GM21381 (cell line): ENCODE measurements at regions not wholly inside any gene's neighbourhood (a gene's known extent, or its start where the extent isn't known, plus 50 kb on each side); places are given as distances from the start of the nearest gene placed in this dataset.

Experiments used
- ATAC-seq: cut with Tn5 transposase; IDR thresholded peaks from one replicate; pipeline ENCODE4 v1.9.1; 2021; ENCODE audit warnings: mild to moderate bottlenecking, moderate library complexity; ENCODE audit not compliant: unreplicated experiment

DNA sequence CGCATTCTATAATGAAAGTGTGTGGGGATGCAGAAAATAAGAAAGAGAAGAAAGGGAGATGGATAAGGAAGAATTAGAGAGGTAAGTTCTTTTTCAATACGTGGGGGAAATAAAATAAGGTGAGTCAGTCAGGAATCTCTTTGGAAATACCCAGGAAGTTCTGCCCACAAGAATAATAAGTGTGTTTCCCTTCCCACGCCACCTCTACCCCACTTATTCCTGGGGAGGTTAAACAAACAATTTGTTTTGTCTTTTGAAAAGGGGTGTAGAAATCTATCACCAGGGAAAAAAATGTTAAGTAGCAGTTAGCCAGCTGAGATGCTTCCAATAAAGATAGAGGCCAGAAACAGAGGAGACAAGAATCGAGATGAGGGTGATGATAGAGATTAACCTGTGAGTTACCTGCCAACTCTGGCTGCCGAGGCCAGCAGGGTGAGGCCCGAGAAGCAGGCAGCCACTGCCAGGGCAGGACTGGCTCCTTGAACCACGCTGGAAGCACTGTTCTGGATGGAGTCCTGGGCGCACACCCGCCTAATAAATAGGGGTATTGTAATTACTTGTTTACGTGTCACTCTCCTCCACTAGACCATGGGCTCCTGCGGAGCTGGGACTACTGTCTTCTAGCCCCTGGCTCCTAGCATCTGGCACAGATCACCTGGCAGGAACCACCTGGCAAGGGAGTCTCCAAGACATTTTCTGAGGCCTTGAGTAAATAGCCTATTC, 191.3 kb downstream of the FGFR2 start:
- ATAC-seq: no peak

DNA sequence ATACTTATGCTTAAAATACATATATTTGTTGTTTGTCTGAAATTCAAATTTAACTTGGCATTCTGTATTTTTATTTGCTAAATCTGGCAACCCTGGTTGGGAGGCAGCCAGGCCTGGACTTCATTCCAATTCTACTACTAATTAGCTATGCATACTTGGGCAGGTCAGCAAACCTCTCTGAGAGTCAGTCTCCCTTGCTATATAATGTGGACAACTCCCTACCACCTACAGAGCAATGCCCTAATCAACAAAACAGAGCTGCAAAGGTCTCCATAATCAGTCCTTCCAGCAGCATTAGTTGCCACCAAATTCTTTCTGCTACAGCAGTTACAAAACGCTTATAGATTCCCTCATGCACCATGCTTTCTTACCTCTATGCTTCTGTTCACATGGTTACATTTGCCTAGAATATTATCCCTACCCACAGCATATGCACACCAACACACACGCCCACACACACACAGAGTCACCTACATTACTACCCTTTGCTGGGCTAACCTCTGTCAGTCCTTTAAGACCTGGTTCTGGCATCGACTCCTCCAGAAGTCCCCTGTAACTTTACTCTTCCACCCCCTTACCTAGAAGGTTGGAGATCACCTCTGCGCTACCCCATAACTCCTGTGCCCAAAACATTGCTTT, 188.7 kb downstream of the FGFR2 start:
- no peak for ATAC-seq

DNA sequence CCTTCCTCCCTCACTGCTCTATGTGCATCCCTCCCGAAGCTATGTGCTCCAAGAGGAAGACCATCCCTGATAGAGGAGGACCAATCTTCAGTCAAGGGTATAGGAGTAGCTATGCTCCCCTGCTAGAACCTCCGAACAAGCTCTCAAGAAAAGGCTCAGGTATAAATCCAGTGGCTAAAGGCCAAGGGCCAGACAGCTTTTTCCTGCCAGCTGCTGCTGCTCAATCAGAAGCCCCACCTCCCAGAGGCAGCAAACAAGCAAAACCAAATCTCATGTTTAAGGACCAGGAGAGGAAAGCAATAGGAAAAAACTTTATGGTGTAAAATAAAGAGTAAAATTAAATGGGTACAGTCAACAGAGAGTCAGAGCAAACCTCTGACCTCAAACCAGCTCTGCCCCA, 187.2 kb downstream of the FGFR2 start:
- no peak for ATAC-seq

DNA sequence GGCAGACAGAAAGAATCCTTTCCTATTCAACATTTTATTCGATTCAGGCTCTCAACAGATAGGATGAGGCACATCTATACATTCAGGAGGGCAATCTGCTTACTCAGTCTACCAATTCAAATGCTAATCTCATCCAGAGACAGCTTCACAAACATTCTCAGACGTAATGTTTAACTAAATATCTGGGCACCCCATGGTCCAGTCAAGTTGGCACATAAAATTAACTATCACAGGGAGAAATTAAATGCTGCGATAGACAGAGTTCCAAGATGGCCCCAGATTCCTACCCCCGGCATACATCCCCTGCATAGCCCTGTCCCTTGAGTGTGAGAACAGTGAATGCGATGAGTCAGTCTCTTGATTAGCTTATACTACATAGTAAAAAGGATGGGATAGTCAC, 184.3 kb downstream of the FGFR2 start:
- no peak for ATAC-seq

DNA sequence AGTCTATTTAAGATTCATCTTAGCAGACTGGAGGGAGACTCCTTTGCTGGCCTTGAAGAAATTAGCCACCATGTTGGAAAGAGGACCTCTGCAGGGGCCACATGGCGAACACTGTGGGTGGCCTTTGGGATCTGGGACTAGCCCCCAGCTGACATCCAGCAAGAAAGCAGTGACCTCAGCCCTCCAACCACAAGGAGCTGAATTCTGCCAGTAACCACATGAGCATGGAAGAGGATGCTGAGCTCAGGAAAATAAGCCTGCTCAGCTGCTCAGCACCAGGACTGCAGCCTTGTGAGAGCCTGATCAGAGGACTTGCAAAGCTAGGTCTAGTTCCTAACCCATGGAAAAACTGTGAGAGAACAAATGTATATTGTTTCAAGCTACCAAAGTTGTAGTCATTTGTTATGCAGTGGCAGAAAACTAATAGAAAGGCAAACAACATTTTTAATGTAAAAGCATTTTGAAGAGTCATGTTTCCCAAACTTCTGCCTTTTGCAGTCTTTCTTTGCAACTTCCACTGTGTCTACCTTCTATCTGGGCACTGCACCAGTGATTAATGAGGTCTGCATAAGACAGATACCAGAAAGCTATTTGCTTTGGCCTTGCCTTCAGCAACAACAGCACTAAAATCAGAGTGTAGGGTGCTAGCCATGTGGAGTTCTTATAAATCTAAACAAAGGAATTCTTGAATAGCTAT, 183.7 kb downstream of the FGFR2 start:
- ATAC-seq: no peak

DNA sequence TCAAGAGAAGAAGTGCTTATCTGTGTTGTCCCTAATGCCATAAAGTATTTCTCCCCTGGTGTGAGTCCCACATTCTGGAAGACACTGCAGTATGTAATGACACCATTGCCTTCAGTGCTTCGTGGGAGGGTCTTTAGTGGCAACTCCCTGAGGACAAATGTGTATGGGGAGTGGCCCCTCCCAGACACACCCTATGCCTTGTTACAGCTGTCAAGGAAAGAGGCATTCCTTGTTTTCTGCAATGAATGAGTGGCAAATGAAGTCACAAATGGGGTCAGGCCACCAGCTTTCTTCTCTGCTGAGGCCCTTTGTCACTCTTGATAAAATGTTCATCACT, 183.2 kb downstream of the FGFR2 start:
- no peak for ATAC-seq

DNA sequence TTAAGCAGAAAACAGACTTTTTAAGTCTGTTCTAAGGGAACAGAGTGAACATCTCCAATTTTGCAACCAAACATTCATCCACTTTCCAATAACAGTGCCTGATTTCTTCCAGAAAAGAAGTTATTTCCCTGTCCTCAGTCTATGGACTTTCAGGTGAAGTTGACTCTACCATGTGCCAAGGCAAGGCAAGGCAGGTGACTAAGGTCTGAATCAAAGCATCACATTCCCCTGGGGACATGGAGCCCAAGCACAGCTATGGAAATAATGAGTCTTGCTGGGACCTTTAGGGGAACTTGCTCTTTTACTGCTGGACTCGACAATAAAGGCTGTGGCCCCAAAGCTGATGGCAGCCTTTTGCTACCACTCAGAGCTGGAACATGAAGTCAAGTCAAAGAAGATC, 182.2 kb downstream of the FGFR2 start:
- no peak for ATAC-seq

DNA sequence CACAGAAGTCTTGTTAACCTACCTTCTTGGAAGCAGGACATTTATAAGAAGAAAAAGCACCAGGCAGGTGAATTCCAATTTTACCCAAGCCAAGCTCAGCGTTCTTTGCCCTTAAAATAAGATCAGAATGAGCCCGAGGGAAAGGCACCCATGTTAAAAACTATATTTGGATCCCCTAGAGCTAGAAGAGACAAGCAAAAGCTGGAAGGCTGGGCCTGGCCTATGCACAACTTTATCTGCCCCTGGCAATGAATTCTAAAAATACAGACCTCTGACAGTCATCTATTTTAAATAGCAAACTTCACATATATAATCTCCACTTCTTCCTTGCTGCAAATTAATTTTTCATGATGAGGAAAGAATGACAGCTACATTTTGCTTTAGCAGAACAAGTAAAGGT, 180.9 kb downstream of the FGFR2 start:
- no peak for ATAC-seq

DNA sequence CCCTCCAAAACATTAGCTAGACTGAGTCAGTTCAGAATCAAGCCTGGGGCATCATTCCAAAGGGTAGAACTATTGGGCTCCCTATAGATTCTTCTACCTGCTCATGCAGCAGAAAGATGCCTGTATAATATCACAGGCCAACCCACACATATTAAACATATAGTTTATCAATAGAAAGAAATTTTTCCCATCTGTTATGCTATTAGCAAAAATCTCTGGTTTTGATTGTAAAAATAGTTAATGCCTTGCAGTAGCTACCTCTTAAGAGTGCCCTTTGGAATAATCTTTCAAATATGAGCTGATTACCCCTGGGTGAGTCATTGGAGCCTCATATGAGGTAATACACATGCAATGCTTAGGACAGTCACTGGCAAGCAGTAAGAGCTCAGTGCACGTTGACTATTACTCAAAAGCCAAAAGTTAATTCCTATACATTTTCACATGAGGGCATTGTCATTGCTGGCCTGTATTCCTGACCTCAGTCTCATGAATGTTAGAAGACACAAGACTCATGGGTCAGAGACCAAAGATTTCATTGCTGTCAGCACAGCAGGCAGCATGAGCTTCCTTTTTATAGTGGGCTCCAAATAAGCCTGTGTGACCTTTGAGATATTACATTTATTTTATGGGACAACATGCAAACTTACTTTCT, 180.0 kb downstream of the FGFR2 start:
- no peak for ATAC-seq

DNA sequence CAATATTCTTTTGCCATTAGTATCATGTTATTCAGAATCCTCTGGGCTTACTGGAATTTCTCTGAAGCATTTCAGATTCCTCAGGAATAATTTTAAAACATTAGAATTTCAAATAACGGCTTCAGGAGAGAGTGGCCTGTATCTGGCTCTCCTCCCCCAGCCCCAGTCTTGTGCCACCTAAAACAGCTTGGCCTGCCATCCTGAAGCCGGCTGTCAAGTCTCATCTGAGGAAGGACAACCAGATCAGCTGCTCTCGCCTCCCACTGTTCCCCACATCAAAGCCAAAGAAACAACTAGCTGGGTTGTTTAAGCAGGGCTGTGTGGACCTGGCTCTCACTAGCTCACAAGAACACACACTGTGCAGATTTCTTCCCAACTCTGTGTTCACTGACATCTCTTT, 178.2 kb downstream of the FGFR2 start:
- ATAC-seq: no peak

DNA sequence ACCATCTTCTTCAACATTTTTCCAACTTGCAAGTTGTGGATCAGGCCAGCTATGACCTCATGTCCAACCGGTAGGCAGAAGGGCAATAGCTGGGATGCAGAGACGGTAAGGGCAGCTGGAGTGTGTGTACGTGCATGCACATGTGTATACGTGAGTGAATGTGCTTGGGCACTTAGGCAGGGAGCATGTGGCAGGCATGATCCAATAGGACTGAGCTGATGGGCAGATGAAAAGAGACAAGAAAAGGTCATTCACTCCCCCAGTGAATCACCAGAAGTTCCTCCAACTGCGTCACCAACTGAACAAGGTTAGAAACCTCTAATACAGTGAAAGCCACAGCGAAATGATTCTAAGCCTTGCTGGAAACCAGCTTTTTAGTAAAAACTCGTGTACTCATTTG, 176.1 kb downstream of the FGFR2 start:
- ATAC-seq: no peak

DNA sequence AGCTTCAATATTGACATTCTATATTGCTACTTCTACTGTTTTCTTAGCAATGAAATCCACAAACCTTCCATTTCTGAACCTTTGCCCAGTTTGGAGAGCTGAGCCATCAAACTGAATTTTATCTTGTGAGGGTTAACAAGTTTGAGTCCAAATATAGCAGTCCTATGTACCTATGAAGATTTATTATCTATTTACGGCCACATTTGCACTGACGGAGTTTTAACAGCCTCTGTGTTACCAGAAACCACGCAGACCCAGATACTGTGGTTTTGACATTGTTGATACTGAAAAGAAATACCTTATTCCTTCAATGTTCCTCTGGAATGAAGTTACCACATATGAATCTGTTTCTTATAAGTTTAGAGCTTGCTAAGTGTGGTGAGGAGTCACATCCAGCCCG, 172.6 kb downstream of the FGFR2 start:
- no peak for ATAC-seq

DNA sequence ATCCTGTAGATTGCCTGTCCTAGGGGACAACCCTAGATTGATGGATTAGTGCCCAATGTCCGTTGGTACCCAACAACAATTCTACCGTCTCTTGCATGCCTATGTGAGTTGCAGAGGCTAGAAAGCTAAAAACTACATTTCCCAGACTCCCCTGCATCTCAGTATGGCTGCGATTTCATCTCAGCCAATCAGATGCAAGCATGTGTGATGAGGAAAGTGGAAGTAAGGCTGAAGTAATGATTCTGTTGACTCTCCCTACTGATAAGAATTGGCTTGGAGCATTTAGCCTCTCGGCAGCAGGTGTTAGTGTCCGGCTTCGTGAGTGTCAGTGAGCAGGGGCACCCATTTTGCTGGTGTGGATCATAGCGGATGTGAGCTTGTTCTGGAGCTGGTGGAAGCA, 171.9 kb downstream of the FGFR2 start:
- no peak for ATAC-seq
